NCI-H1436 (cell line): ENCODE measurements at regions not wholly inside any gene's neighbourhood (a gene's known extent, or its start where the extent isn't known, plus 50 kb on each side); places are given as distances from the start of the nearest gene placed in this dataset.

Experiments used
- DNase-seq: peaks from one replicate; lab custom pipeline; 2025; lab: John Stamatoyannopoulos, UW

GRCh38 chr4:106429885-106430284 lies 61.3 kb upstream of the GIMD1 start:
- no peak for DNase-seq

- DNase-seq = no peak
Observed at GRCh38 chr4:106426069-106426468, 57.5 kb upstream of the GIMD1 start.

- DNase-seq = no peak
Observed at GRCh38 chr4:106425576-106425975, 57.0 kb upstream of the GIMD1 start.

DNA sequence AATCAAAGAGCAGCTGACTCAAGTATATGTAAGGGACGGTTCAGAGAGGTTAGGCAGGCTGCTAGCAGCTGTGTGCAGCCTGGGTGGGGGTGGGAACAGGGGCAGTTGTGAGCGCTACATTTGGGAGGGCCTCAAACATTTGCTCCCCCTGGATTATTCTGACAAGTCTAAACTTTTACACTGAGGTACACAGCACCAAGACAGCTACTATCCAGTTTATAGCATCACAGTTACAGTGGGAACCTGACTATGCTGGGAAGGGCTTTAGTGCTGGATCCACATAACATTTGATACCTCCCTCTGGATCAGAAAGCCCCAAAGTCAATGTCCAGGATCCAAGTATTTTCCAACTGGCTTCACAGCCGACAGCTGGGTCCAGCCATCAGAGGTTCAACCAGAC lies 55.8 kb upstream of the GIMD1 start:
- DNase-seq = no peak

DNA sequence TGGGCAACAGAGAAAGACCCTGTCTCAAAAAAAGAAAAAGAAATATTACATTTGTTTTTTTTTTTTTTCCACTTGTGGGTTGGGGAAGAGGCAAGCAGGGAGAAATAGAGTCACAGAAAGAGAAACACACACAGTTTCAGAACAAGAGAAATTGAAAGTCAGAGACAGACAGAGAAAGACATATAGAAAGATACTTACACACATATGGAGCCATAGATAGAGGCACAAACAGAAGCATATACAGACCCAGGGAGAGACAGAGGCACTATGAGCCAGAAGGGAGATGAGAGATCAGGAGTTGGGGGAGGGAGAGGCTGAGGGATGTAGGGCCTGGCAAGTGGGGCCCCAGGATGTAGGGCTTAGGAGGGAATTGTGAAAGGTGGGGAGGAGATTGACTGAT lies 55.2 kb upstream of the GIMD1 start:
- no peak for DNase-seq

DNA sequence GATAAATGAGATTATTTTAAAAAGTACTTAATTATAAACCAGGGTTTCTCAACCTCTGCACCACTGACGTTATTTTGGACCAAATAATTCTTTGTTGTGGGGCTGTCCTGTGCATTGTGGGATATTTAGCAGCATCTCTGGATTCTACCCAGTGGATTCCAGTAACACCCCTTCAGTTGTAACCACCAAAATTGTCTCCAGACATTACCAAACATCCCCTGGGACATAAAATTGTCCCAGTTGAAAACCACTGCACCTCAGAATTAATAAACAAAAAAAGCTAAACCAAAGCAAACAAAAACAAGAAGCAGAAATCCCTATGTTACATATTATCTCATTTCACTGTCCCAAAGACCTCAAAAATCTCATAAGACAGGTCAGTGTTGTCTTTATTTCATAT lies 54.2 kb upstream of the GIMD1 start:
- no peak for DNase-seq

DNA sequence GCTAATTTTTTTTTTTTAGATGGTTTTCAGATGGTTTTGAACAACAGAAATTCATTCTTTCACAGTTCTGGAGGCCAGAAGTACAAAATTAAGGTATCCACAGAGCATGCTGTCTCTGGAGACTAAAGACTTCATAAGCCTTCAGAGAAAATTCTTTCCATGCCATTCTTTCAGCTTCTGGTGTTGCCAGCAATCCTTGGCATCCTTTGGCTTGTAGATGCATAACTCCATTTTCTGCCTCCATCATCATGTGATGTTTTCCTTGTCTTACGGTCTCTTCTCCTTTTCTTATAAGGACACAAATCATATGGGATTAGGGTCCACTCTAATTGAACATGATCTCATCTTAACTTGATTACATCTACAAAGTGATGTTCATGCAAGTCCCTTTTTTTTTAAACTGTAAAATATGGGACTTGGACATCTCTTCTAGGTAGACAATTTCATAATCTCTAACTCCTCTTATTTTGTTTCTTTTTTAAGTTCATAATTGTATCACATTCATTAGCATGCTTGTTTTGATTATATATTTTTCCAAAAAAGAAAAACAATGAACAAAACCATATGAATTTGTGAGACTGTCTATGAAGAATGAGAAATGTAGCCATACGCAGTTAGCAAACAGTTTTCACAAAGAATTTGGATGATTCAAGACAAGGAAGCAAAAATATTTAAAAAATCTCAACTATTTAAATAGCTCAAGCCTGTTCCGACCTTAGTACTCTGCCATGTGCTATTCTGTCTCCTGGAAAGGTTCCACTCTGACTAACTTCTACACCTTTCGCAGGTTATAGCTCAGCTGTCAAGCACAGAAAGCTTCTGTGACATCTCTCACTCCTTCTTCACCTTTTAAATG lies 53.1 kb upstream of the GIMD1 start:
- DNase-seq = no peak

DNA sequence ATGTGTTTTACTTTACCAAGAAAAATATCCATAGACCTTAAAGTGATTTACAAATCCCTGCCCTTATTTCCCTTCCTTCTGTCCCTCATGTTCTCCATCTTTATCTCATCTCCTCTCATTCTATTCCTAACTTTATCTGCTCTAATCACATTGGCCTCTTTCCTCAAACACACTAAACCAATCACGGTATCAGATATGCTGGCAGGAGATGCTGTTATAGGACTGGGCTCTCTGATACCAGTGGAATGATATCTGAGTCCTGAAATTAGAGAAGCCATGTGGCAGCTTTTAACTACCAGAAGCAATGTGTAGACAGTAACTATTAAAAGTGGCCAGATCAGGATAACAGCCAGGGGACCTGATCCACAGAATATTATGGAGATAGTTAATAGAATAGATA lies 49.9 kb upstream of the GIMD1 start:
- no peak for DNase-seq
